NT2/D1 (cell line): ENCODE measurements at regions not wholly inside any gene's neighbourhood (a gene's known extent, or its start where the extent isn't known, plus 50 kb on each side); places are given as distances from the start of the nearest gene placed in this dataset.

Experiments
- DNase-seq: peaks from one replicate; pipeline ENCODE4 v3.0.0-alpha.2; 2011; ENCODE audit warnings: low read depth, low spot score
- H3K27me3 ChIP-seq: 2 replicates; pipeline ENCODE4 v1.6.0; 2011; ENCODE audit warnings: mild to moderate bottlenecking; ENCODE audit not compliant: insufficient read length, insufficient read depth
- H3K36me3 ChIP-seq: 2 replicates; pipeline ENCODE4 v1.6.1; 2011; ENCODE audit warnings: mild to moderate bottlenecking, low read length, mixed read lengths; ENCODE audit not compliant: insufficient read depth, insufficient read length
- H3K4me1 ChIP-seq: 2 replicates; pipeline ENCODE4 v1.5.1; 2011; ENCODE audit not compliant: insufficient read depth, insufficient read length
- H3K4me3 ChIP-seq: 2 replicates; pipeline ENCODE4 v1.5.1; 2011; ENCODE audit warnings: low read depth; ENCODE audit not compliant: insufficient read length
- H3K9ac ChIP-seq: 2 replicates; pipeline ENCODE4 v1.6.0; 2011; ENCODE audit warnings: low read depth; ENCODE audit not compliant: insufficient read length
- H3K9me3 ChIP-seq: 2 replicates; pipeline ENCODE4 v1.5.1; 2011; ENCODE audit warnings: mild to moderate bottlenecking, low read length; ENCODE audit not compliant: insufficient read depth
- SUZ12 ChIP-seq: IDR thresholded peaks from 2 replicates; pipeline ENCODE4 v1.6.1; 2011; ENCODE audit not compliant: insufficient read length, insufficient read depth; ENCODE audit errors: extremely low read depth
- YY1 ChIP-seq: IDR thresholded peaks from 2 replicates; pipeline ENCODE4 v1.6.1; 2011; ENCODE audit not compliant: insufficient read length, insufficient read depth
- ZNF274 ChIP-seq: IDR thresholded peaks from 2 replicates; pipeline ENCODE4 v1.6.1; 2011; ENCODE audit warnings: mild to moderate bottlenecking, low read depth, low read length

- Histone ChIP-seq H3K9ac (no peak overlapping the region), H3K9me3 (no peaks in the 10 kb centered on the region), H3K36me3 (no peaks in the 10 kb centered on the region), H3K4me3 (no peak overlapping the region), H3K27me3 (no peaks in the 10 kb centered on the region), H3K4me1 (peaks cover 13% of the 10 kb centered on the region)
- no peak for DNase-seq
- TF ChIP-seq SUZ12 (no peak), YY1 (no peak), ZNF274 (no peak)
Measured at GRCh38 chr9:113741886-113742854, 133.9 kb upstream of the ZNF618 start.

GRCh38 chr9:113742878-113743277 lies 133.2 kb upstream of the ZNF618 start:
- H3K36me3 ChIP-seq: no peaks in the 10 kb centered on the region
- no peak overlapping the region for H3K9ac ChIP-seq
- H3K4me3 ChIP-seq: no peak overlapping the region
- no peaks in the 10 kb centered on the region for H3K27me3 ChIP-seq
- H3K9me3 ChIP-seq: peaks cover 5% of the 10 kb centered on the region
- DNase-seq: no peak
- TF ChIP-seq YY1: no peak
- no peak for TF ChIP-seq SUZ12
- TF ChIP-seq ZNF274: no peak
- H3K4me1 ChIP-seq: peaks cover 13% of the 10 kb centered on the region

- no peaks in the 10 kb centered on the region for H3K4me1 ChIP-seq
- no peak for TF ChIP-seq SUZ12
- no peak for TF ChIP-seq YY1
- no peak for TF ChIP-seq ZNF274
- H3K9ac ChIP-seq: no peak overlapping the region
- H3K36me3 ChIP-seq: no peaks in the 10 kb centered on the region
- no peak for DNase-seq
- no peaks in the 10 kb centered on the region for H3K27me3 ChIP-seq
- H3K9me3 ChIP-seq: peaks cover 21% of the 10 kb centered on the region
- no peak overlapping the region for H3K4me3 ChIP-seq
Measured at GRCh38 chr9:113746486-113746885, 129.6 kb upstream of the ZNF618 start.

DNA sequence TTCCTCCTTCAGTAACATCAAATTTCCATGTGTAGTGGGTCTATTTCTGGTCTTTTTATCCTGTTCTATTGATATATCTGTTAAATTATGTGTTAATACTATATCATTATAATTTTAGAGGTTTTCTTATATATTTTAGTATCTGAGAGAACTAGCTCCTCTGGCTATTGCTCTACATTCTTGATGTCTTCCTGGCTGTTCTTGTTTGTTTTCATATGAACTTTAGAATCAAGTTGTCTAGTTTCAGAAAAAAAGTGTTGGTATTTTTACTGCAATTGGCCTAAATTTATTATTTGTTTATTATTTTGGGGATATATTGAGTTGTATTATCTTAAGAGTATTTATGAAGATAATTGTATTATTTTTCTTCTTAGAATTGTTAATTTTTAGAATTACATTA lies 128.0 kb upstream of the ZNF618 start:
- Histone ChIP-seq H3K4me3 (no peak overlapping the region), H3K36me3 (no peaks in the 10 kb centered on the region), H3K4me1 (no peaks in the 10 kb centered on the region), H3K9ac (no peak overlapping the region), H3K27me3 (no peaks in the 10 kb centered on the region), H3K9me3 (peaks cover 21% of the 10 kb centered on the region)
- no peak for TF ChIP-seq YY1
- no peak for TF ChIP-seq ZNF274
- DNase-seq: no peak

GRCh38 chr9:113753398-113754119 lies 122.5 kb upstream of the ZNF618 start:
- H3K4me3 ChIP-seq: no peak overlapping the region
- peaks cover 9% of the 10 kb centered on the region for H3K9me3 ChIP-seq
- no peaks in the 10 kb centered on the region for H3K36me3 ChIP-seq
- TF ChIP-seq SUZ12 (no peak), YY1 (no peak), ZNF274 (no peak)
- no peaks in the 10 kb centered on the region for H3K27me3 ChIP-seq
- H3K9ac ChIP-seq: no peak overlapping the region
- DNase-seq: no peak
- H3K4me1 ChIP-seq: peaks cover 4% of the 10 kb centered on the region

DNA sequence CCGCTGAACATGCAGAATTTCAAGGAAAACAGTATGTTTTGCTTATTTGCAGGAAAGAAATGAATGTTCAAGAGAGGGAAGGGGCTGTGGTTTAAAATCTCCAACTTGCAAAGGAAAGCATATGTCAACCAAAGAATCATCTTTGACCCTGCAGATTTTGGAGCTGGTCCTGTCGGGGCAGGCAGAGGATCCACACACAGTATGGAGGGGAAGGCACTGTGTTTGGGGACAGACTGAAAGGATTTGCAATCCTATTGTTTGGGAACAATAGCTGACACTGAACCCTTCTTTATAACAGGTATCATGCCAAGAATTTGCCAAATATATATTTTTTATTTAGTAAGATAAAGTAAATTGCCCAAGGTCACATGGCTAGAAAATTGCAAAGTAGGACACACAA lies 121.4 kb upstream of the ZNF618 start:
- Histone ChIP-seq H3K9ac (no peak overlapping the region), H3K4me3 (no peak overlapping the region), H3K4me1 (peaks cover 4% of the 10 kb centered on the region), H3K36me3 (no peaks in the 10 kb centered on the region), H3K9me3 (peaks cover 7% of the 10 kb centered on the region), H3K27me3 (no peaks in the 10 kb centered on the region)
- DNase-seq: no peak
- no peak for TF ChIP-seq ZNF274
- TF ChIP-seq SUZ12: no peak
- no peak for TF ChIP-seq YY1

DNA sequence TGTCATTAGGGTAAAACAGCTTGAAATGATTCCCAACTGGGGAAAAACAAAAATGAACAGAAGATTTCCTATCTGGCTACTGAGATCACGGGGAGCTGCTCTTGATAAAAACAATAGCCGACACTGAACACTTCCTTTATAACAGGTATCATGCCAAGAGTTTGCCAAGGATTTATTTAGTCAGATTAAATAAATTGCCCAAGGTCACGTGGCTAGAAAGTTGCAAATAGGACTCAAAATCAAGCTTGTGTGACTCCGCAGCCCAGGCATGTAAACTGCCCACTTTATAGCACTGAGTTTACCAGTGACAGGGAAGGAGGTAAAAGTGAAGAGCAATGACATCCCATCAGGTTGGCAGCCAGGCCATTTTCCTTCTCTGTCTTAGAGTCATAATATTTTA lies 120.7 kb upstream of the ZNF618 start:
- no peak for TF ChIP-seq YY1
- no peak for TF ChIP-seq SUZ12
- TF ChIP-seq ZNF274: no peak

More for the DNA sequence above, 120.7 kb upstream of the ZNF618 start:
- Histone ChIP-seq H3K27me3 (no peaks in the 10 kb centered on the region), H3K4me1 (peaks cover 4% of the 10 kb centered on the region), H3K9me3 (peaks cover 10% of the 10 kb centered on the region), H3K4me3 (no peak overlapping the region), H3K36me3 (no peaks in the 10 kb centered on the region), H3K9ac (no peak overlapping the region)
- no peak for DNase-seq
